ENCODE measurements at regions not wholly inside any gene's neighbourhood (a gene's known extent, or its start where the extent isn't known, plus 50 kb on each side); places are given as distances from the start of the nearest gene placed in this dataset.
"Not testable (repeated sequence)": the region's sequence is repeated elsewhere in the genome, so short reads cannot be mapped to it uniquely, and the experiment has no call there.

- no peaks in the 10 kb centered on the region for H3K27me3 ChIP-seq (ENCODE audit: insufficient read depth, low read length)
- peaks cover 0 to 15% (median 7%) of the 10 kb centered on the region in 8 donors for H3K9me3 Mint-ChIP-seq
- no peaks in the 10 kb centered on the region for H3K36me3 ChIP-seq (ENCODE audit: insufficient read depth, low read length)
- H3K27ac Mint-ChIP-seq = no peak overlapping the region
- no peaks in the 10 kb centered on the region for H3K27me3 Mint-ChIP-seq
- no peak overlapping the region for H3K27ac ChIP-seq (ENCODE audit: low read depth, low read length)
- no peaks in the 10 kb centered on the region for H3K36me3 Mint-ChIP-seq
- no peaks in the 10 kb centered on the region for H3K4me1 Mint-ChIP-seq
- no peak overlapping the region for H3K4me3 Mint-ChIP-seq
- no peaks in the 10 kb centered on the region for H3K4me1 ChIP-seq (ENCODE audit: insufficient read depth, low read length)
- POLR2A ChIA-PET (ENCODE audit: partially characterized antibody) = no interaction called here
- H3K4me3 ChIP-seq (ENCODE audit: low read length in 2 of 2) = no peak overlapping the region
- CTCF ChIA-PET (ENCODE audit: partially characterized antibody) = no interaction called here
- no peaks in the 10 kb centered on the region for H3K9me3 ChIP-seq (ENCODE audit: control insufficient read depth in 1 of 2, low read length in 2 of 2)
- intact Hi-C loops (cut with micrococcal nuclease) = no loop called here
- DNase-seq = no peak
Observed at GRCh38 chr18:39591649-39592048, 2026.1 kb upstream of the CELF4 start.

- Mint-ChIP-seq H3K4me1 (no peaks in the 10 kb centered on the region), H3K4me3 (no peak overlapping the region), H3K36me3 (no peaks in the 10 kb centered on the region), H3K27ac (no peak overlapping the region), H3K9me3 (peaks cover 0 to 15% (median 10%) of the 10 kb centered on the region in 8 donors), H3K27me3 (no peaks in the 10 kb centered on the region)
- no peaks in the 10 kb centered on the region for H3K4me1 ChIP-seq (ENCODE audit: insufficient read depth, low read length)
- DNase-seq = no peak
- no peaks in the 10 kb centered on the region for H3K9me3 ChIP-seq (ENCODE audit: control insufficient read depth in 1 of 2, low read length in 2 of 2)
- H3K27ac ChIP-seq (ENCODE audit: low read depth, low read length) = no peak overlapping the region
- ChIA-PET POLR2A (ENCODE audit: partially characterized antibody) (no interaction called here), CTCF (ENCODE audit: partially characterized antibody) (no interaction called here)
- no peaks in the 10 kb centered on the region for H3K27me3 ChIP-seq (ENCODE audit: insufficient read depth, low read length)
- no peak overlapping the region for H3K4me3 ChIP-seq (ENCODE audit: low read length in 2 of 2)
- H3K36me3 ChIP-seq (ENCODE audit: insufficient read depth, low read length) = no peaks in the 10 kb centered on the region
- intact Hi-C loops (cut with micrococcal nuclease) = no loop called here
Observed at GRCh38 chr18:39589496-39589895, 2023.9 kb upstream of the CELF4 start.

DNA sequence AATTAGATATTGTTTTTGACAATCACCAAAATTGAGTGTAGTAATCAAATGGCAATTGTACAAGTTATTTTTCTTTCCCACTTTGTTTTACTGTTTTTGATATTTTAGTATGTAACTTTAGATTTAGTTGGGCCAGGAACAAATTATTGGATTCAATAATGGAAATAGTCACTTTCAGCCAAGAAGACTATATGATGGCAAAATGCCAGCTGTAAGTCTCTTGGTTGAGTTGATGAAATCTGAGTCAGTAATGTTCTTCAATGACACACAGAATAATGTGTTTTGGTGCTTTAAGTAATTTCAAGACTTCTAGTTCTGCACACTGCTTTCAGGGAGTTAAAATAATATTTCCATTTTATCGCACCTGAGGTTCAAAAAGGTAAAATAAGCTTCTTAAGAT lies 2022.0 kb upstream of the CELF4 start:
- Histone ChIP-seq H3K4me1 (ENCODE audit: insufficient read depth, low read length) (no peaks in the 10 kb centered on the region), H3K4me3 (ENCODE audit: low read length in 2 of 2) (no peak overlapping the region), H3K27me3 (ENCODE audit: insufficient read depth, low read length) (no peaks in the 10 kb centered on the region), H3K36me3 (ENCODE audit: insufficient read depth, low read length) (no peaks in the 10 kb centered on the region), H3K9me3 (ENCODE audit: control insufficient read depth in 1 of 2, low read length in 2 of 2) (no peaks in the 10 kb centered on the region), H3K27ac (ENCODE audit: low read depth, low read length) (no peak overlapping the region)
- POLR2A ChIA-PET (ENCODE audit: partially characterized antibody) = no interaction called here
- CTCF ChIA-PET (ENCODE audit: partially characterized antibody) = no interaction called here
- Mint-ChIP-seq H3K4me3 (no peak overlapping the region), H3K9me3 (peaks cover 0 to 15% (median 10%) of the 10 kb centered on the region in 8 donors), H3K4me1 (no peaks in the 10 kb centered on the region), H3K36me3 (no peaks in the 10 kb centered on the region), H3K27ac (no peak overlapping the region), H3K27me3 (no peaks in the 10 kb centered on the region)
- intact Hi-C loops (cut with micrococcal nuclease) = no loop called here
- no peak for DNase-seq

DNA sequence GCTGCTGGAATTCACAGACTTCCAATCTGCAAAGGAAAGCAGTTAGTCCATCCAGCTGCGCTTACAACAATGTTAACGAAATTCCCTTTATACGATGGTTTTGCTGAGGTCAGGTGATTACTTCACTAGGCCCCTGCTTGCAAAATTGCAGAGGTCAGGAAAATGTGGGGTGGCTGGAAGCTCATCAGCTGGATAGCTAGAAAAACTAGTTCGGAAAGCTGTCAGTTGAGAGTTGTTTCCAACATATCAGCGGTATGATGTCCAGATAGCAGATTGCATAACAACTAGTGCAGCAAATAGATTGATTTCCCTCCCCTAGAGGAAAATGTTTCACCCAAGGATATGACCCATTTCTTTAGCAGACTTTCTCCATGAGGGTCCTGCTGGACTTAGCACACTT lies 2021.1 kb upstream of the CELF4 start:
- Histone ChIP-seq H3K9me3 (ENCODE audit: control insufficient read depth in 1 of 2, low read length in 2 of 2) (no peaks in the 10 kb centered on the region), H3K36me3 (ENCODE audit: insufficient read depth, low read length) (no peaks in the 10 kb centered on the region), H3K4me1 (ENCODE audit: insufficient read depth, low read length) (no peaks in the 10 kb centered on the region), H3K27ac (ENCODE audit: low read depth, low read length) (no peak overlapping the region), H3K27me3 (ENCODE audit: insufficient read depth, low read length) (no peaks in the 10 kb centered on the region), H3K4me3 (ENCODE audit: low read length in 2 of 2) (no peak overlapping the region)
- POLR2A ChIA-PET (ENCODE audit: partially characterized antibody) = no interaction called here
- Mint-ChIP-seq H3K27ac (no peak overlapping the region), H3K36me3 (no peaks in the 10 kb centered on the region), H3K4me1 (no peaks in the 10 kb centered on the region), H3K27me3 (no peaks in the 10 kb centered on the region), H3K9me3 (peaks cover 0 to 14% (median 10%) of the 10 kb centered on the region in 8 donors), H3K4me3 (no peak overlapping the region)
- DNase-seq = no peak
- intact Hi-C loops (cut with micrococcal nuclease) = no loop called here
- CTCF ChIA-PET (ENCODE audit: partially characterized antibody) = no interaction called here

DNA sequence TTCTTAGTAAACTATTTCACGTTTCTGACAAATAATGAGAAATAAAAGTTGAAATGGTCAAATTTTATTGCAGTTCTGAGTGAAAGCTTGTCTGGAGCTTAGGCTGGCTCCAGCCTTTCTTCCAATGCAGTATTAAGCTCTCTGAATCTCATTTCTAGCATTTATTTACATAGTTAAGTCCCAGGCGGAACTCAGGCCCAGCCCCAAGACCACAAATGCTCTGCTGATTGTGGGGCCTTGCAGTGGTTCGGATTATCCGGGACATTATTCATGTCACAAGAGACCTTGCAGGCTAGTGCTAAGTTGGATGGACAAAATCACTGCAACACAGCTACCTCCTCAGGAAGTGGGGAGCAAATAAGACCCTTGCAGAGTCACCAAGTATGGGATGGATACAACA lies 2009.3 kb upstream of the CELF4 start:
- no peaks in the 10 kb centered on the region for H3K36me3 Mint-ChIP-seq
- Histone ChIP-seq H3K4me3 (ENCODE audit: low read length in 2 of 2) (no peak overlapping the region), H3K4me1 (ENCODE audit: insufficient read depth, low read length) (no peaks in the 10 kb centered on the region), H3K27ac (ENCODE audit: low read depth, low read length) (no peak overlapping the region), H3K27me3 (ENCODE audit: insufficient read depth, low read length) (no peaks in the 10 kb centered on the region), H3K36me3 (ENCODE audit: insufficient read depth, low read length) (no peaks in the 10 kb centered on the region), H3K9me3 (ENCODE audit: control insufficient read depth in 1 of 2, low read length in 2 of 2) (no peaks in the 10 kb centered on the region)
- DNase-seq = no peak
- peaks cover 0 to 9% (median 2%) of the 10 kb centered on the region in 8 donors for H3K9me3 Mint-ChIP-seq
- no peak overlapping the region for H3K27ac Mint-ChIP-seq
- H3K4me3 Mint-ChIP-seq = no peak overlapping the region
- H3K27me3 Mint-ChIP-seq = no peaks in the 10 kb centered on the region
- no peaks in the 10 kb centered on the region for H3K4me1 Mint-ChIP-seq
- CTCF ChIA-PET (ENCODE audit: partially characterized antibody) = no interaction called here
- POLR2A ChIA-PET (ENCODE audit: partially characterized antibody) = no interaction called here
- intact Hi-C loops (cut with micrococcal nuclease) = no loop called here

DNA sequence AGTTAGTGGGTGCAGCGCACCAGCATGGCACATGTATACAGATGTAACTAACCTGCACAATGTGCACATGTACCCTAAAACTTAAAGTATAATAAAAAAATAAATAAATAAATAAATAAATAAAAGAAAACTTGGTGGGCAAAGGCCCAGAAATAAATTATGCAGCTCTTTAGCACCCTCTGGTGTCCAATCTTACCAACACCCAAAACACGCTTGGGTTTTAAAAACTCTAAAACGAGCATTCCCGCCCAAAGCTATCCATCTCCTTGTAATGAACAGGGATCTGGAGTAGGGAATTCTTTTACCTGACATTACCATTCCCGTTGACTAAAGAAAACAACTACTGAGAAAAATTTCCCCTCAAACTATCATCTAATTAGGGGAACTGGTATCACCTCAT lies 2005.9 kb upstream of the CELF4 start:
- Mint-ChIP-seq H3K4me1 (no peaks in the 10 kb centered on the region), H3K4me3 (no peak overlapping the region), H3K36me3 (no peaks in the 10 kb centered on the region), H3K27ac (no peak overlapping the region), H3K27me3 (no peaks in the 10 kb centered on the region), H3K9me3 (peaks cover 0 to 8% (median 2%) of the 10 kb centered on the region in 8 donors)
- Histone ChIP-seq H3K4me1 (ENCODE audit: insufficient read depth, low read length) (no peaks in the 10 kb centered on the region), H3K4me3 (ENCODE audit: low read length in 2 of 2) (no peak overlapping the region), H3K36me3 (ENCODE audit: insufficient read depth, low read length) (no peaks in the 10 kb centered on the region), H3K9me3 (ENCODE audit: control insufficient read depth in 1 of 2, low read length in 2 of 2) (no peaks in the 10 kb centered on the region), H3K27me3 (ENCODE audit: insufficient read depth, low read length) (no peaks in the 10 kb centered on the region), H3K27ac (ENCODE audit: low read depth, low read length) (no peak overlapping the region)
- DNase-seq = no peak
- intact Hi-C loops (cut with micrococcal nuclease) = no loop called here
- ChIA-PET POLR2A (ENCODE audit: partially characterized antibody) (no interaction called here), CTCF (ENCODE audit: partially characterized antibody) (no interaction called here)

- H3K9me3 ChIP-seq (ENCODE audit: control insufficient read depth in 1 of 2, low read length in 2 of 2); H3K4me1 ChIP-seq (ENCODE audit: insufficient read depth, low read length); H3K4me3 ChIP-seq (ENCODE audit: low read length in 2 of 2); intact Hi-C loops (cut with micrococcal nuclease); POLR2A ChIA-PET (ENCODE audit: partially characterized antibody); H3K27ac ChIP-seq (ENCODE audit: low read depth, low read length); H3K27me3 Mint-ChIP-seq; DNase-seq; H3K4me1 Mint-ChIP-seq; H3K4me3 Mint-ChIP-seq; CTCF ChIA-PET (ENCODE audit: partially characterized antibody); H3K27ac Mint-ChIP-seq; H3K27me3 ChIP-seq (ENCODE audit: insufficient read depth, low read length); H3K36me3 Mint-ChIP-seq; H3K36me3 ChIP-seq (ENCODE audit: insufficient read depth, low read length): not testable (repeated sequence)
- peaks cover 0 to 10% (median 4%) of the 10 kb centered on the region in 8 donors for H3K9me3 Mint-ChIP-seq
Observed at GRCh38 chr18:39565551-39566230, 2000.1 kb upstream of the CELF4 start.

- DNase-seq = no peak
- ChIA-PET CTCF (ENCODE audit: partially characterized antibody) (no interaction called here), POLR2A (ENCODE audit: partially characterized antibody) (no interaction called here)
- Mint-ChIP-seq H3K27ac (no peak overlapping the region), H3K9me3 (peaks cover 0 to 10% (median 4%) of the 10 kb centered on the region in 8 donors), H3K4me3 (no peak overlapping the region), H3K36me3 (no peaks in the 10 kb centered on the region), H3K4me1 (no peaks in the 10 kb centered on the region), H3K27me3 (no peaks in the 10 kb centered on the region)
- H3K4me3 ChIP-seq (ENCODE audit: low read length in 2 of 2) = no peak overlapping the region
- no peaks in the 10 kb centered on the region for H3K4me1 ChIP-seq (ENCODE audit: insufficient read depth, low read length)
- intact Hi-C loops (cut with micrococcal nuclease) = no loop called here
- peaks cover 0 to 4% of the 10 kb centered on the region in 2 donors for H3K9me3 ChIP-seq (ENCODE audit: control insufficient read depth in 1 of 2, low read length in 2 of 2)
- no peaks in the 10 kb centered on the region for H3K27me3 ChIP-seq (ENCODE audit: insufficient read depth, low read length)
- no peaks in the 10 kb centered on the region for H3K36me3 ChIP-seq (ENCODE audit: insufficient read depth, low read length)
- no peak overlapping the region for H3K27ac ChIP-seq (ENCODE audit: low read depth, low read length)
Observed at GRCh38 chr18:39564716-39565115, 1999.1 kb upstream of the CELF4 start.

All from CD4-positive, alpha-beta memory T cell (primary cell).